IMR-90 (cell line): ENCODE measurements at regions not wholly inside any gene's neighbourhood (a gene's known extent, or its start where the extent isn't known, plus 50 kb on each side); places are given as distances from the start of the nearest gene placed in this dataset.

Source experiments
- ATAC-seq: fragments of 200-7000 bp; cut with Tn5 transposase; 2 replicates; pipeline ENCODE4 v1.9.1; 2020; ENCODE audit warnings: low read depth, mild to moderate bottlenecking, moderate library complexity
- BruUV-seq: library from RNA; stranded (reverse); fragments of 400-500 nt; replicated peaks from 2 replicates; lab custom pipeline; 2021; lab: Mats Ljungman, UMichigan
- CTCF ChIA-PET: fragments of 300-600 bp; formaldehyde crosslinking; extraction: SDS; loops from one replicate; lab custom pipeline; 2021; ENCODE audit warnings: antibody characterized with exemption; lab: Yijun Ruan, JAX
- POLR2A ChIA-PET: fragments of 300-600 bp; sonication (Branson Sonifier 250); formaldehyde crosslinking; loops from one replicate; lab custom pipeline; 2022; ENCODE audit warnings: antibody characterized with exemption; ENCODE audit not compliant: unreplicated experiment; lab: Charles Lee
- DNase-seq: peaks from one replicate; pipeline ENCODE4 v3.0.0; 2013
- H2AFZ ChIP-seq: replicated peaks from 2 replicates; pipeline ENCODE3; 2013; ENCODE audit warnings: low read length, mild to moderate bottlenecking; ENCODE audit not compliant: poor library complexity
- H2AK5ac ChIP-seq: 2 replicates; pipeline ENCODE4 v1.6.1; 2013; ENCODE audit warnings: low read depth, low read length, inconsistent platforms
- H2AK9ac ChIP-seq: replicated peaks from 2 replicates; pipeline ENCODE3; 2013; ENCODE audit warnings: mild to moderate bottlenecking, low read depth, low read length, moderate library complexity; ENCODE audit not compliant: poor library complexity
- H2BK120ac ChIP-seq: 2 replicates; pipeline ENCODE4 v1.6.1; 2013; ENCODE audit warnings: low read depth, low read length, inconsistent platforms
- H2BK15ac ChIP-seq: 3 replicates; pipeline ENCODE4 v1.6.1; 2013; ENCODE audit warnings: low read depth, low read length, inconsistent platforms
- H2BK20ac ChIP-seq: 2 replicates; pipeline ENCODE4 v1.6.1; 2013; ENCODE audit warnings: low read depth, mild to moderate bottlenecking, inconsistent platforms, low read length, moderate library complexity
- H2BK5ac ChIP-seq: 2 replicates; pipeline ENCODE4 v1.6.1; 2013; ENCODE audit warnings: mild to moderate bottlenecking, low read depth, low read length, inconsistent platforms; ENCODE audit not compliant: poor library complexity, severe bottlenecking
- H3K14ac ChIP-seq: replicated peaks from 2 replicates; pipeline ENCODE4 v1.6.1; 2013; ENCODE audit warnings: low read depth, low read length, inconsistent platforms
- H3K18ac ChIP-seq: 2 replicates; pipeline ENCODE4 v1.6.1; 2013; ENCODE audit warnings: low read depth, low read length, control low read depth
- H3K23ac ChIP-seq: 2 replicates; pipeline ENCODE4 v1.6.1; 2013; ENCODE audit warnings: low read depth, low read length, inconsistent platforms
- H3K27ac ChIP-seq: 2 replicates; pipeline ENCODE4 v1.5.1; 2013; ENCODE audit warnings: mild to moderate bottlenecking, control low read depth, low read length; ENCODE audit not compliant: insufficient read depth
- H3K27me3 ChIP-seq: 2 replicates; pipeline ENCODE4 v1.6.1; 2013; ENCODE audit warnings: low read length; ENCODE audit not compliant: control insufficient read depth, insufficient read depth
- H3K36me3 ChIP-seq: 2 replicates; pipeline ENCODE4 v1.6.1; 2013; ENCODE audit warnings: low read length, mixed read lengths; ENCODE audit not compliant: control insufficient read depth, insufficient read depth
- H3K4ac ChIP-seq: 2 replicates; pipeline ENCODE4 v1.6.1; 2013; ENCODE audit warnings: low read depth, low read length, inconsistent platforms
- H3K4me1 ChIP-seq: 2 replicates; pipeline ENCODE4 v1.6.1; 2013; ENCODE audit warnings: low read length, mixed read lengths; ENCODE audit not compliant: control insufficient read depth, insufficient read depth
- H3K4me2 ChIP-seq: 2 replicates; pipeline ENCODE4 v1.6.1; 2013; ENCODE audit warnings: low read depth, mild to moderate bottlenecking, control low read depth, low read length, moderate library complexity
- H3K4me3 ChIP-seq: 2 replicates; pipeline ENCODE4 v1.5.1; 2013; ENCODE audit warnings: low read depth, mild to moderate bottlenecking, control low read depth, low read length, moderate library complexity; ENCODE audit not compliant: insufficient read depth
- H3K56ac ChIP-seq: 2 replicates; pipeline ENCODE4 v1.6.1; 2013; ENCODE audit warnings: low read length, inconsistent platforms; ENCODE audit not compliant: insufficient read depth; ENCODE audit errors: extremely low read depth
- H3K79me1 ChIP-seq, 2 experiments: 2 replicates each; pipeline ENCODE4 v1.6.1; 2013; ENCODE audit warnings: low read length in 2 of 2, inconsistent platforms in 1 of 2, low read depth in 1 of 2
- H3K9ac ChIP-seq: 2 replicates; pipeline ENCODE4 v1.6.1; 2013; ENCODE audit warnings: low read depth, low read length, control low read depth
- H3K9me1 ChIP-seq: 2 replicates; pipeline ENCODE4 v1.6.1; 2013; ENCODE audit warnings: low read length, inconsistent platforms; ENCODE audit not compliant: insufficient read depth
- H3K9me3 ChIP-seq: 2 replicates; pipeline ENCODE4 v1.6.1; 2013; ENCODE audit warnings: low read length; ENCODE audit not compliant: control insufficient read depth, insufficient read depth
- H4K20me1 ChIP-seq: 2 replicates; pipeline ENCODE4 v1.6.1; 2013; ENCODE audit warnings: low read length, inconsistent platforms; ENCODE audit not compliant: insufficient read depth
- H4K5ac ChIP-seq: 2 replicates; pipeline ENCODE4 v1.6.1; 2013; ENCODE audit warnings: mild to moderate bottlenecking, low read depth, low read length, control low read depth
- H4K8ac ChIP-seq, 2 experiments: 2 replicates each; pipeline ENCODE4 v1.6.1; 2013; ENCODE audit warnings: low read depth in 2 of 2, low read length in 2 of 2, control low read depth in 1 of 2, inconsistent platforms in 1 of 2
- H4K91ac ChIP-seq: 2 replicates; pipeline ENCODE4 v1.6.1; 2013; ENCODE audit warnings: low read depth, low read length, inconsistent platforms; ENCODE audit not compliant: insufficient read depth
- CHD1 ChIP-seq: IDR thresholded peaks from 2 replicates; pipeline ENCODE4 v1.6.1; 2012; ENCODE audit warnings: low read depth, low read length, improper control_type of control experiment
- WGBS, 2 experiments: methylation state at CpG; one replicate each; pipeline versions ENCODE4 v1.1.5 to v1.1.7; 2013; ENCODE audit warnings: missing lambda C conversion rate in 2 of 2; ENCODE audit not compliant: insufficient read length in 1 of 2; ENCODE audit errors: extremely low coverage in 2 of 2; 5-methylcytosine and 5-hydroxymethylcytosine counted together
- dilution Hi-C: fragments of 300-500 bp; cut with HindIII; formaldehyde crosslinking; loops from one replicate; pipeline ENCODE4 v1.14.3; 2018; ENCODE audit warnings: low sequenced_read_pairs; ENCODE audit not compliant: unreplicated experiment
- in situ Hi-C: fragments of 300-500 bp; cut with MboI; formaldehyde crosslinking; loops from 3 replicates; pipeline ENCODE4 v1.14.3; 2019; ENCODE audit warnings: low sequenced_read_pairs, inconsistent platforms, mixed read lengths
- intact Hi-C: fragments of 100-400 bp; cut with micrococcal nuclease; formaldehyde crosslinking; loops from 2 replicates; pipeline ENCODE4 v1.10.0; 2022

- Histone ChIP-seq H3K56ac (no peak overlapping the region), H3K23ac (no peak overlapping the region), H3K4me1 (no peaks in the 10 kb centered on the region), H2BK15ac (no peak overlapping the region), H3K79me1 (no peaks in the 10 kb centered on the region), H3K9me1 (no peaks in the 10 kb centered on the region), H3K18ac (no peak overlapping the region), H3K36me3 (no peaks in the 10 kb centered on the region), H2AK9ac (no peak overlapping the region), H3K4me2 (no peak overlapping the region), H2BK5ac (no peak overlapping the region), H2AFZ (no peak overlapping the region), H4K8ac (no peak overlapping the region), H3K27ac (no peak overlapping the region), H2BK120ac (no peak overlapping the region), H4K91ac (no peak overlapping the region), H3K9ac (no peak overlapping the region), H4K20me1 (no peaks in the 10 kb centered on the region), H3K4me3 (no peak overlapping the region), H2BK20ac (no peak overlapping the region), H4K5ac (no peak overlapping the region), H3K9me3 (peaks cover 13% of the 10 kb centered on the region), H3K14ac (no peak overlapping the region), H3K27me3 (no peaks in the 10 kb centered on the region), H2AK5ac (no peak overlapping the region), H3K4ac (no peak overlapping the region)
- DNase-seq (no peak), ATAC-seq (no peak)
- BruUV-seq = no TSS peak
- in situ Hi-C loops = no loop called here
- ChIA-PET CTCF (no interaction called here), POLR2A (no interaction called here)
- 83% methylated on average over 1 of the region's 5 CpGs; no CpG with 5 or more reads in 1 of the 2 experiments for WGBS, 2 experiments
- dilution Hi-C loops = no loop called here
- TF ChIP-seq CHD1 = no peak
- intact Hi-C loops = no loop called here
Observed at GRCh38 chr2:7242189-7242867, 325.1 kb downstream of the RNF144A start.
